ENCODE measurements at regions not wholly inside any gene's neighbourhood (a gene's known extent, or its start where the extent isn't known, plus 50 kb on each side); places are given as distances from the start of the nearest gene placed in this dataset.

DNA sequence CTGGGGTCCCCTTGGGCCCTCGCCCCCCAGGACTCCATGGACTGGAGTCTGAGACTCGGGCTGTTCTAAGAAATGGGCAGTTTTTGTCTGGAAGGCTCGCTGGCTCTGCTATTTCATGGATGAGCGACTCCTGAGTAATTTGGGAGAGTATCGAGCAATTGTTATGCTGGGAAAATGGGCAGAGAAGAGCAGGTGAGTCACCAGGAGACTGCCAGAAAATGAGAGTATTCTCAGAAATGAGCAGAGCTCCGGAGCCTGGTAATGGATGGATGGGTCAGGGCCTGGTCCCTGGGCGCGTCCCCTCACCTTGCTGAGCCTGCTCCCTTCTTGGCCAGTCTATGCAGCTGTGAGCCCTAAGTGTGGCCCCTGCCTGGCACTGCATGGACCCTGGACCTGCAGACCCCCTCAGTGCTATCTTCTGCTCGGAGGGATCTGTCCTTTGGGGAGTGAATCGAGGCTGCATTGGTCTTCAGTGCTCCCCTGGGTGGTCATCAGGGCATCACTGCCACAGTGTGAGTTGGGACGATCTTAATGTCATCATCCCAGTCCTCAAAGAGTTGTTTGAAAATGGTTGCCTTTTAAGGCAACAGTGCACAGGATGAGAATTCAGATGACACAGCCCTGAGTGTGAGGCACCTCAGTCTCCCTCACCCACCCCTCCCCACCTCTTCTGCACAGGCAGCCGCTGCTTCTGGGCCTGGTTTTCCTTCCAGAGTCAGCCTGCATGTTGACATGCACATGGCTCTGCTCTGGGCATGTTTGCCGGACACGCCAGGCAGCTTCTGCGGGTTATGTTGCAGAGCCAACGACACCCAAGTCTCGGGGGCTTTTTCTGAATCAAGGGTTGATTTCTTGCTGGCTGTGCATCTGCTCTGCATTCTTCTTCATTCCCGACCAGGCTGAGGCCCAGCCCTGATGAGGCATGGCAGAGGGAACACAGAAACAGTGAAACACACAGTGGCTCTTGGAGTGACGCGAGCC, 519.0 kb downstream of the TBC1D22A start:
- no peak for DNase-seq

DNA sequence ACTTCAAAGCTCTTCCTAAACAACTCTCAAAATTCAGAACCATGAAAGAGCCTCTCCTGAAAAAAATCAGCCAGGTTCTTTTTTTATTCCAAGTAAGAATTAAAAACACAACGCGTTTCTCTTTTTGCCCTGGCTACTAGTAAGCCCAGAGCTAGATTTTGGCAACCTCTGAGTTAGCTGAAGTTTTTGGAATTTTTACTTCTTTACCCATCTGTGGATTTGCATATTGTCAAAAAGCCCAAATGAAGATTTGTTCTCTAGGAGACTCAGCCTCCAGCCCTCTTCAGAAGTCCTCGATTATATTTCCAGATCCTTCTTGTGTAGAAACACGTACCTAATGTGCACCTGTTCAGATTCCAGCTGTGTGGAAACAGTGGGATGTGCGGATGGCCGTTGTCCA, 517.9 kb downstream of the TBC1D22A start:
- no peak for DNase-seq

DNA sequence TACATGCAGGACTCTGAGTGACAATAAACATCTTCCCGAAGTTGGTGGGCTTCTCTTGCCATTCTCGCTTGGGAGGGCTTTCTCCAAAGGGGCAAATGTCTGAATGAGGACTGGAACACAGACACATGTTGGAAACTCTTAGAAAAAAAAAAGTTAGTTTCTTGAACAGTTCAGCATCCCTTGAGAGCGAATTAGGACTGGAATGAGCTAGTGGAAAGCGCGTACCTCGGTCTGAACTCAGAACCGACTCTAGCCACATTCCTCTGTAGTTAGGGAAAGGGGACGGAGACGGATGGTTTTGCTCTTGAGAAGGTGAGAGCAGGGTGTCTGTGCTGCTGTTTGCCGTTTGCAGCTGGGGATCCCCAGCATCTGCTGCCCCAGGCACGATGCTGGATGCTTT, 517.3 kb downstream of the TBC1D22A start:
- no peak for DNase-seq

DNA sequence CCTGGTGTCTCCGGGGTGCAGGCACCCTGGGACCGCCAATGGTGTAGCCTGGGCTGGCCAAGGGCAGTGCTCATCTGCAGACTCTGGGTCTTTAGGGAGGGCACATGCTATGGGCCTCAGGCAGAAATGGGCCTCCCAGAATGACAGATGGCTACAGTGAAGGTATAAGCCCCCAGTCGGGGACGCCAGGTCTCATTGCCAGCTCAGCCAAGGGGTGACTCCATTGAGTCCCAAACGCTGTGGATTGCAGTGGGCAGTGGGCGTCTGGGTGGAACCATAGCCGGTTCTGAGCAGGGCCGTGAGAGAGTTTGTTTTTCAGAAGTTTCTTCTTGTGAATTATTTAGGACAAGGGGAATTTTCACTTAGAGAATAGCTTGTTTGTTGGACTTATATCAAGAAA, 516.9 kb downstream of the TBC1D22A start:
- no peak for DNase-seq

DNA sequence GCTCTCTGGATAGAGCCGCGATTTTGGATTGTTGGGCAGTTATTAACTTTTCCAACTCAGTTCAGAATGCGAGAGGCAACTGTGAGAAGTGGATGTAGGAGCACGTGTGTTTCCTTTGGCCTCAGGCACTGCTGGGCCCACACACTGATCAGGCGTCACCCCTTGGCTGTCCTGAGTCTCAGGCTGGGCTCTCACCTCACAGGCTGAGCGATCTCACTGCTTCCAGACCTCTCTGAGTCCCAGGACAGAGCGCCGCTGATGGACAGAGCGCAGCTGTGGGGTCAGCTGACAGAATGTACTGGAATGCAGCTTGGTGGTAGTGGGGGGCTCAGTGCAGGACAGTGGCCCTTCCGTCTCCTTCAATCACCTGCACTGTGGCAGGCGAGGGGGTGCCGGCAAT, 516.2 kb downstream of the TBC1D22A start:
- no peak for DNase-seq

DNA sequence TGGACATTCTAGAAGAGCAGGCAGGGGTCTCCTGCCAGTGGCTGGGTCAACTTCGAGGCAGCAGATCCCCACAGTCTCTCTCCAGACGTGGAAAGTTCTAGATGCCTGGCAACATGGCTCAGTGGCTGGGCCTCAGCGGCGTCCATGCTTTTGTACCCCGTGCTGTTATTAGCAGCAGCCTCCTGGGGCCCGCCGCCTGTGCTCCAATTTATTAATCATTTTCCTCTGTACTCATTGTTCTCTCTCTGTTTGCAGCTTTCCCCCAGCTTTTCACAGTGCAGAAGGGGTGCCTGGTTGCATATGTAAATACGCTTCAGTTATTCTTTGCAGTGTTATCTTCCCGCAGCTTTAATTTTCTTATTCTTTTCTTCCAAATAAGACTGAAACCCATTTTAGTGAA, 515.1 kb downstream of the TBC1D22A start:
- no peak for DNase-seq

DNA sequence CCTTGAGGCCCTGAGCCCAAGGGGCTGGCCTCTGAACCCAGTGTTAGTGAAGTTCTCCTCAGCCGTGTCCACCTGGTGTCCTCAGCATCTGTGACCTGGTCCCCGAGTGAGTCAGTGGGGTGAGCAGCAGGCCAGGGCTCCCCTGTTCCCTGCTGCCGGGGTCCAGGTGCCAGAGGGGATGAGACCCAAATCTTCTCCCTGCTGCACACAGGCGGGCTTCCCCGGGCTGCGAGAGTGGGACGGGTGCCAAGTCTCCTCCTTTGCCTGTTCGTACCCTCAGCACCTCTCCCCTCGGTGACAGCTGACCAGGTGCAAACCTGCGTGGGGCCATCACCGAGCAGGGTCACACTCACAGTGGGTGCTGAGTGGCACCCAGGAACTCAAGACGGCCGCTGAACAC, 514.5 kb downstream of the TBC1D22A start:
- no peak for DNase-seq

DNA sequence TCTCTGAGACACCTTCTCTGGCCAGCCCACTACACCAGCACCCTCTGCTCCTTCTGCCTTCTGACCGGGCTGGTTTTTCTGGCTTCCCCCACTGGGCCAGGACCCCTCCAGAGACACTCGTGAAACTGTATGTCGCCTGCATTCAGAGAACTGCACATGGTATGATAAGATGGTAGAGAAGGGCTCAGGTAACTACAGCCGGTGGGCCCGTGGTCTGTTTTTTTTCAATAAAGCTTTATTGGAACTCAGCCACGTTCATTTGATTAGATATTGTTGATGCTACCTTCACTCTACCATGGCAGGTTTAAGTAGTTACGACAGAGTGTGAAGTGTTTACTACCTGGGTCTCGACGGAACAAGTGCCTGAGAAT, 514.0 kb downstream of the TBC1D22A start:
- no peak for DNase-seq

DNA sequence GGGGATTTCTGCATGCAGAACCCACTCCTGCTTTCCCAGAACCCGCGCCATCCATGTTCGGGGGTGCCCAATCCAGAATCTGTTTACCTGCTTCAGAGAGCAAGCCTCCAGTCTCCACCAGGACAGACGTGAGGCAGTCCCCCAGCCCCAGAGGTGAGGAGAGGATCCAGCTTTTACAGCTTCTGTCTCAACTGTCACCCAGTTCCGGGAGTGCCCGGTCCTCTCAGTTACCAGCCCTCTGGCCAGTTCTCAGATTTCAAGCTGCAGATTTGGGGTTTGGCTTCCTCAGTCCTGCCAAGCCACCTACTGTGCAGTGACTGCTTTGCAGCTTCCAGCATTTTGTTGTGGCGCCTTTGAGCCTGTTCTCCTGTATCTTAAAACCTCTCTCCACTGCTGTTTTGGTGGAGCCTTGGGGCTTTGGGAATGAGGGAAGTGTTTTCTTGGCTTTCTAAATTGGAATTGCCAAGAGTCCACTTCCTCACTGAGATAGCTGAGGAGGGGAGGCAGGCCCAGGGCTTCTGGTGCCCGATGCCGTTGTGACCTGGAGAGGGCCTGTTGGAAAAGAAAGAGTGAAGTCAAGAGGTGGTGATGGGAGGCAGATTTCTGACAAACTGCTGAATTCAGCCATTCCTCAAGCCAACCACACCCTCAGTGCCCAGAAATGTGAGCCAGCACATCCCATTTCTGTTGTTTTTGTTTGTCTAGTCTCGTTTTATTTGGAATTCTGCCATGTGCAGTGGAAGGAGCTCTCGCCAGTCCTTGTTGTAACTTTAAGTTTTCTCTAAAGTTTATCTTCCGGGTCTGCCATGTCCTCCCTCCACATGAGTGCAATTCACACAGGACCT, 513.4 kb downstream of the TBC1D22A start:
- DNase-seq, result no peak

DNA sequence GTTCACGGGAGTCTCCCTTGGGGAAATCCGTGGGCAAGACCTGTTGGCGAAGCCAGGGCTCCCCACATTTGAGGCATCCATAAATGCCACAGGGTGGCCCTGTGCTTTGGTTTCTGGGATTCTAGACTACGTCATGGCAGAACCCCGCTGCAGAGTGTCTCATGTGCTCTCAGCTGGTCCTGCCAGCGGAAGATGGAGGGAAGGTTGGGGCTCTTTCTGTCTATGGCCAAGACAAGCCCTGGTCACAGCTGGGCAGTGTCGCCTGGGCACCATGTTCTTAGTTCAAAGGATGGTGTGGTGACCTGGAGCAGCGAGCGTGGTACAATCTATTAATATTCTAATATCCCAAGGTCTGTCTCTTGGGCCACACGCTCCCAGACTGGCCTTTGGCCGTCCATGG, 511.7 kb downstream of the TBC1D22A start:
- no peak for DNase-seq

DNA sequence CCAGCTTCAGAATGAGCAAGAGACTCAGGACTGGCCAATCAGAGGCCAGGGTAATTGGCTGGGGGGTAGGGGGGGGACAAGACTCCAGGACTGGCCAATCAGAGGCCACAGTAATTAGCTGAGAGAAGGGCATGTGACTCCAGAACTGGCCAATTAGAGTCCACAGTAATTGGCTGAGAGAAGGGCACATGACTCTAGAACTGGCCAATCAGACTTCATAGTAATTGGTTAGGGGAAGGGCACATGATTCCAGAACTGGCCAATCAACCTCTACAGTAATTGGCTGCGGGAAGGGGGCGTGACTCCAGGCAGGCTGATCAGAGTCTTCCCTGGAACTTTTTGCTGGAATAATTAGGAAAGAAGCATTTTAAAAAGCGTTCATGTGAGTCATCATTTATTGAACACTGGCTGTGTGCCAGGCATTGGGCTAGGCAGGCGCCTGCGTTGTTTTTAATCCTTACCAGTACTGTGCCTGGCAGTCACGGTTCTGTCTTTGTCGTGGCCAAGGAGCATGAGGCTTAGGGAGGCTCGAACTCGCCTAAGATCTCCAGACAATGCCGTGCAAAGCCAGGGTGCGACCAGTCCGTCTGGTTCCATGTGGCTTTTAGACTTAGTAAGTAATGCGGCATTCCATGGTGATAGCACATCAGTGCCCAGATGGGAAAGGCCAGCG, 508.1 kb downstream of the TBC1D22A start:
- DNase-seq, result no peak

DNA sequence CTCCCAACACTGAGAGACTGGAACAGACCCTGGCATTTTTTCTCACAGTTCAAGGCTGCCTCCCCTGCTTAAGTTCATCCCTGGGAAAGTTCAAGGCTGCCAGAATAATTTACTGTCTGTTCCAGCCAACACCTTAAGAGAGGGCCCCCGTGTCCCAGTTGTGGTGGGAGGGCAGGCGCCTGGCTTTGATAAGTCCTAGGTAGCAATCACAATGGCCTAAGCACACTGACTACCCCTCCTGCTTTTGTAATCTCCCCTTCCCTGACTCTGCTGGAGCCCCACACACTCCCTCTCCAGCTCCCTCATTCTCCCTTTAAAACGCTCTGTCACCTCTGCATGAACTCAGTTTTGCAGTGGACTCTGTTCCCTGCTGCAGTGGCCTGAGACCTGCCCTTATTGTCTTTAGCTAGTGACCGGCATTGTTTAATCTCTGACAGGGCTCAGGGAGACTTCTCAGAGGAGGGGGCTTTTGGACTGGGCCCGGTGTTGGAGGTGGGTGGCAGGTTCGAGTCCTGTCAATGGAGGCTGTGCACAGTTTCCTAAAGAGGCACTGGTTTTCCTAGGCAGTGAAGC, 507.2 kb downstream of the TBC1D22A start:
- DNase-seq, result no peak

DNA sequence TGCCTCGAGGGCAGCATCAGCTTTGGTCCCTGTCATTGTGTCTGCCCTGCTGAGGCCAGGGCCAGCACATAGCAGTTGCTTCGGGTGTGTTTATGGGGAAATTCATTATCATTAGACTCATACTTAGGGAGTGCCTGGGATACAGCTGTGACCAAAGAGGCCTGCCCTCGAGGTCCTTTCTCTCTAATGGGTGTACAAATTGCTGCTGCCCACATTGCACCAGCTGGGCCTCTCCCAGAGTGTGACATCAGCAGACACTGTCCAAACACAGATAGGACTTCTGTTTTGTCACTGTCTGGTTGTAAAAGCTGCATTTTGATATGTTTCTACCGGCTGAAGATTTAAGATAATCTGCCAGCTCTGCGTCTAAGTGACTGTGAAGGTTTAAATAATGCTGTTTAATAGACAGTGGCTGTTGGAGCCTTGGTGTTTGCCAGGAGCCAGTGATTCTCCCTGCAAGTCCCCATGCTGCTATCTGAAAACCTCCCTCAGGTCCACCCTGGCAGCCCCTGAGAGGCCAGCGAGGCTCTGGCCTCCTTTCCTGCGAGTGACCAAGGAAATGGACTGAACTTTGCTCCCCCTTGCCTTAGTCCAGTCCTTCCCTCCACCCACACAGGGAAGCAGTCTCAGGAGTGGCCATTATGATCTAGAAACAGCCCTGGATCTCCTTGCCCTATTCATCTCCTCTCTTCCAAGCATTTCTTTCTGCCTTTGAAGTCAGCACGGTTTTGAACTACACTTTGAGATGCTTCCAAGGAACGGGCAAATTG, 505.2 kb downstream of the TBC1D22A start:
- no peak for DNase-seq

DNA sequence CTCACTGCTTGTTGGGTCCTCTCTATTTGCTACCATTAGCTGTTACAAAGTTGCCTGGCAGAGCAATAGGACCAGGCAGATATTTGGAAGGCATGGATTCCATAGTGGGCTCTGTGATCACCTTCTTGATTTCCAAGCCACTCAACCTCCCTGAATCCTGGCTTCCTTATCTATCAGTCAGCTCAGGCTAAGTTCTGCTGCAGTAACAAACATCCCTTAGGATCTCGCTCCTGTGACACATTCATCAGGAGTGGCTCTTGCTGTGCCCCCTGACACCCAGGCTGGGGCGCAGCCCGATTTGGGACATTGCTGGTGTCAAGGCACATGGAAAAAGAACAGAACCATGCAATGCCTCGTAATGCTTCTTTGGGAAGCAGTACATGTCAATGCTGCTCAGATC, 503.9 kb downstream of the TBC1D22A start:
- no peak for DNase-seq

DNA sequence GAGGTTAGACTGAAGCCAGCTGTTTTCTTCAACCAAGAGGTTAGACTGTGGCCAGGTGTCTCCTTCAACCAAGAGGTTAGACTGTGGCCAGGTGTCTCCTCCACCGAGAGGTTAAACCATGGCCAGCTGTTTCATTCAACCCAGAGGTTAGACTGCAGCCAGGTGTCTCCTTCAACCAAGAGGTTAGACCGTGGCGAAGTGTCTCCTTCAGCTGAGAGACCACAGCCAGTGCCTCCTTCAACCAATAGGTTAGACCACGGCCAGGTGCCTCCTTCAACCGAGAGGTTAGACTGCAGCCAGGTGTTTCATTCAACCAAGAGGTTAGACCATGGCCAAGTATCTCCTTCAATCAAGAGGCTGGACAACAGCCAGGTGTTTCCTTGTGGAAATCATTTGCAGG, 498.1 kb downstream of the TBC1D22A start:
- no peak for DNase-seq

DNA sequence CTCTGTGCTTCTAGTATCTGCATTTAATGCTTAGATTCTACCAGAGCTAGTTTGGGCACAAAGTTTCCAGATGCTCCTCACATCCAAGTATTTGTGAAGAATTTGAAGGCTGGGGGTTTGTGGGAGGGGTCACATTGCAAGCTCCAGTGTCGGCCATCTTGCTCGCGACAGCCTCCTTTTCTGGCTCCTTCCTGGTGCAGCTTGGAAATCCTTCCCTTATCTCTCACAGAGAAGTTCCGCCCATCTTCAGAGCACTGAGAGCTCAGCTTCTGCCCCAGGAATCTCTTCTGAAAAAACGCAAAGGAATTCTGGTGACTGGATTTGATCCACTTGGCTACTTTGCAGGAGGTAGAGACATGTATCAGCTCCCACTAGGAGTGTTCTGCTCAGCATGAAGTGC, 497.5 kb downstream of the TBC1D22A start:
- peak; percentile 38 for DNase-seq

DNA sequence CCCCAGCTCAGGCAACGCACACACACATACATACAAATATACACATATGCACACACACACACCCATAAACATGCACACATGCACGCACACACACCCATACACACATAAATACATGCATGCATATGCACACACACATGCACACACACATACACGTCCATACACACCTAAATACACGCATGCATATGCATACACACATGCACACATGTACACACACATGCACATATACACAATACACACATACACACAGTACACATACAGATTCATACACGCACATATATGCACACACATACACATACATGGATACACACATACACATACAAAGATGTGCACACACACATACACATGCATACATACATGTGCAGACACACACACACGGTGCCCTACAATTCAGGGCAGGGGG, 496.6 kb downstream of the TBC1D22A start:
- DNase-seq, result no peak

DNA sequence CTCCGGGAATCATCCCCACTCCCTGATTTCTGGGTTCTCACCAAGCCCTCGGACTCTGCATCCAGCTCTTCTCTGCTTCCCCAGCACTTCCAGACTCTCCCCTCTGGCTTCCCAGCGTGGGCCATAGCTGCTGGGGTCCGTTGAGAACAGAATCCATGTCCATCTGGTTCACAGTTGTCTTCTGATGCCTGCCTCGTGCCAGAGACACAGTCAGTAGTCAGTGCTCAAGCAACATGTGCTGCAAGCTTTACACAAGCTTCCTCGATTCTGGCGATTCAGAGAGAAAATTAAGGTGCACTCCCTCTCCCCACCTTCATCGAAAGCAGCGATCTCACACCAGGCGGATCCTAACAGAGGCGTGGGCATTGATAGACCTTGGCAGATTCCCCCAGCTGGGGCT, 495.5 kb downstream of the TBC1D22A start:
- DNase-seq, result no peak

DNA sequence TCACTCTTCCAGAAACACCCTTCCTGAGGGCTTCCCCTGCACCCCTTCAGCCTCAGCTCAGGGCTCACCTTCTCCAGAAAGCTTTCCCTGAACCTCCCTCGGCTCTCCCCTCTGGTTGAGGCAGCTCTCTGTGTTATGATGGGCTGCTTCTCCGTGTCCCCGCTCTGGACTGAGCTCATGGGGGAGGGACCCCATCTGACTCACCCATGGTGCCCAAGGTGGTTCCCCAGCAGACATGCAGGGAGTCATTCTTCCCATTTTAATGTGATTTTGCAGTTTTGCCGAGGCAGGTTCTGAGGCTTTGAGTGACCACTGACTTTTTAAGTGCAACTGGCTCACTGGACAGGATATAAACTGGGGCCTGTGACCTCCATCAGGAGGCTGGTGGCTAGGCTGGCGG, 495.1 kb downstream of the TBC1D22A start:
- no peak for DNase-seq

DNA sequence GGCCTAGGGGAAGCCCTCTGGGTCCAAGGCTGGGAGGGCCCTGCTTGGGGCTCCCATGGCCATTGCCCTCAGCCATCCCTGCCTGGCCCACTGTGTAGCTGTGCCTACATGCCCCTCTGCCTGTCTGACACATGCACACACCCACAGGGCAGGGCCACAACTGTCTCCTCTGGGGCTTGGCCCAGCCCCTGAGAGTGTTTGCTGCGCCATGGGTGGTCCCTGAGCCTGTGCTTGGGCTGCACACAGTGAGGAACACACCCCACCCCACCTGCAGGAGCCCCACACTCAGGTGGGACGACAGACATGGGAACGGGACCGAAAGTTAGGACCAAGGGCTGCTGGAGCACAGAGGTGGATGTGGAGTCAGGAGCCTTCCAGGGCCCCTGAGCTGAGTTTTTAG, 489.5 kb downstream of the TBC1D22A start:
- no peak for DNase-seq

DNA sequence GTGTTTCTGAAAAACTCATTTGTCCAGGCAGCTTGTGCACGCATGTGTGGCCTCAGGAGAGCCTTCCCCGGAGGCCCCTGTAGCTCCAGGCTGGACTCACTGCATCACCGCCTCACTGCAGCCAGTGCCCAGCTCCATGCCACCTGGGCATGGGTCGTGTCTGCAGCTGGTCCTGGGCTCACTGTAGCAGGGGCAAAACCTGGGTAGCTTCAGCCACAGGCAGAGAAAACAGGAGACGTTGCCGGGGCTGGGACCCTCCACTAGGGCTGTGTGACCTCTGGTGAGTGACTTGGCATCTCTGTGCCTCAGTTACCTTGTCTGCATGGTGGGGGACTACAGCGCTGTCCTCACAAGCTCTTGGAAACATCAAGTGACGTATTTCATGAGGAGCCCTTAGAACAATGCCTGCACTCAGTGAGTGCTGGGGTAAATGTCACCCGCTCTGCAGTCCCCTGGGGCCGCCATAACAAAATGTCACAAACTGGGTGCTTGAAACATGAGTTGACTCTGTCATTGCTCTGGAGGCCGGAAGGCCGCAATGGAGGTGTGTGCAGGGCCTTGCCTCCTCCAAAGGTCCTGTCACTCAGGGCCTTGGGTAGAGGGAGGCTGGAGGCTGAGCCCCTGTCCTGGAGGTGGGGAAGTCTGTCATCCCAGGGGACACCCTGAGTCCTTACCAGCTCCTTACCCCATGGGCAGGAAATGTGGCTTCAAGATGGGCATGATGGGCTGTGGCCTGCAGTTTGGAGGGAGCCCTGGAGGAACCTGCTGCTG, 488.7 kb downstream of the TBC1D22A start:
- DNase-seq, result no peak

All from NCI-H2171 (cell line).